HG03558 (cell line): ENCODE measurements at regions not wholly inside any gene's neighbourhood (a gene's known extent, or its start where the extent isn't known, plus 50 kb on each side); places are given as distances from the start of the nearest gene placed in this dataset.
A peak's percentile ranks its signal among the peaks of the same experiment; 100 is the strongest.
"Not testable (repeated sequence)": the region's sequence is repeated elsewhere in the genome, so short reads cannot be mapped to it uniquely, and the experiment has no call there.

Experiments used
- ATAC-seq: cut with Tn5 transposase; IDR thresholded peaks from one replicate; pipeline ENCODE4 v1.9.1; 2021; ENCODE audit warnings: moderate number of reproducible peaks; ENCODE audit not compliant: unreplicated experiment; ENCODE audit errors: extremely low read depth

DNA sequence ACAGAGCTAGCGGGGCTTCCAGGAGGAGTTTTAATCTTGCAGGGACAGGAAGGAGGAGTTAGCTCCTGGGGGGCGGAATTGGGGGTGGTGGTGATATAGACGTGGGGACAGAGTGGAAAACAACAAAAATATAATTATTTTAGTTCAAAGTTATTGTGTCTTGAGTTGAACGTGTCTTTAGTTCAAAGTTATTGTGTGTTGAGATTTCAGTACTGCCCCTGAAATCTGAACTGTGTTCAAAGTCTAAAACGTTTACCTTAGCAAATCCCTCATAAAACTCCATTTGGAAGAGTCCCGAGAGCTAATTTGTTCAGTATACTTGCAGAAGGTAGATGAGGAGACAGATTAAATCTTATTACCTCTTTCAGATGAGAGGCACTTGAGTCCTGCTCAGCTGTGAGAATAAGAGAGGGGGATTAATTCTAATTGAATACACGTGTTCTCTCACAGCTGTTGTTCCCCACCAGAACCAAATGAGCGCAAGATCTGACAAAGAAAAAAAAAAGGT lies 132.4 kb upstream of the ALDH3B2 start:
- ATAC-seq = not testable (repeated sequence)

DNA sequence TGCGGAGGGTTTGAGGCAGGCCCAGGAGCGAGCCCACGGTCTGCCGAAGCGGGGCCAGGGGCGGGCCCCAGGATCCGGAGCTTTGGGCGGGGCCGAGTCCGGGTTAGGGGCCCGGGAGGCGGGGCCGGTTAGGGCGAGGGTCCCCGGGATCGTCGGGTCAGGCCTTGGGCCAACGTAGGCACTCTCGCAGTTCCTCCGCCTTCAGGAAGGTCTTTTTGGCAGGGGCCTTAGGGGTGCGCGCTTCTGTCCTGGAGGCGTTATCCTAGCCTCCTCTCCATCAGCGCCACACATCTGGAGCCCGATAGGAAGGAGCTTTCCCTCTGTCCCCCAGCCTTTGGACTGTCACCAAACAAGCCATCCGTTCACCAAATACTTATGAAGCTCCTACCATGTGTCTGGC lies 131.8 kb upstream of the ALDH3B2 start:
- ATAC-seq = not testable (repeated sequence)

DNA sequence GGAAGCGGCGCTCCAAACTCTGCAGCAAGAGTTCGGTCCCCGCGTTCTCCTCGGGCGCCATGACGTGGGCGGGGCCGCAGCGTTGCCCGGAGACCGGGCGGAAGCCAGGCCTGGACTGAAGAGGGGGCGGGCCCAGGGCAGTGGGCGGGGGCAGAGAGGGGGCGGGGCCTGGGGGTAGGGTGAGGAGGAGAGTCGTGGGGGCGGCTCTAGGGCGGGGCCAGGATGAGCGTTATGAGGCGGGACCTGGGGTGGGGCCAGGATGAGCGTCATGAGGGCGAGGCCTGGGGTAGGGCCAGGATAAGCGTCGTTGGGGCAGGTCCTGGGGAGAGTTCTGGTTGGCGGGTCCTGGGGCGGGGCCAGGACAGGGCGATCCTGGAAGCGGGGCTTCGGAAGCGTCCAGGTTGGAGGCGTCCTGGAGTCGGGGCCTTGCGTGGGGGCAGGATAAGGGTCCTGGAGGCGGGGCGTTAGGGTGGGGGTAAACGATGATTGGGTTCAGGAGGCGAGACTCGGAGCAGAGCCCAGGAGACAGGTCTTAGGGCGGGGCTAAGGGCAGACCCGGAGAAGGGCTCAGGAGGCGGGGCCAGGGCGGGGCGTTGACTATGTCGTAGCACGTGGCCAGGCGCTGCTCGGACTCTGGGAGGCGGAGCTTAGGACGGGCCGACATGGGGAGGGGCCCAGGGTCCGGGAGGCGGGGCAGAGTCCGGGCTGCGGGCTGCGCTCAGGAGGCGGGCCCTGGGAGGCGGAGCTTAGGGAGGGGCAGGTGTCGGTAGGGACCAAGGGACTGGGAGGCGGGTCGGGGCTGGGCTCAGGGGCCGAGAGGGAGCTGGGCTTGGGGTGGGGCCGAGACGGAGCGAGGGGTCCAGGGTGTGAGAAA lies 131.1 kb upstream of the ALDH3B2 start:
- ATAC-seq = peak; percentile 50

DNA sequence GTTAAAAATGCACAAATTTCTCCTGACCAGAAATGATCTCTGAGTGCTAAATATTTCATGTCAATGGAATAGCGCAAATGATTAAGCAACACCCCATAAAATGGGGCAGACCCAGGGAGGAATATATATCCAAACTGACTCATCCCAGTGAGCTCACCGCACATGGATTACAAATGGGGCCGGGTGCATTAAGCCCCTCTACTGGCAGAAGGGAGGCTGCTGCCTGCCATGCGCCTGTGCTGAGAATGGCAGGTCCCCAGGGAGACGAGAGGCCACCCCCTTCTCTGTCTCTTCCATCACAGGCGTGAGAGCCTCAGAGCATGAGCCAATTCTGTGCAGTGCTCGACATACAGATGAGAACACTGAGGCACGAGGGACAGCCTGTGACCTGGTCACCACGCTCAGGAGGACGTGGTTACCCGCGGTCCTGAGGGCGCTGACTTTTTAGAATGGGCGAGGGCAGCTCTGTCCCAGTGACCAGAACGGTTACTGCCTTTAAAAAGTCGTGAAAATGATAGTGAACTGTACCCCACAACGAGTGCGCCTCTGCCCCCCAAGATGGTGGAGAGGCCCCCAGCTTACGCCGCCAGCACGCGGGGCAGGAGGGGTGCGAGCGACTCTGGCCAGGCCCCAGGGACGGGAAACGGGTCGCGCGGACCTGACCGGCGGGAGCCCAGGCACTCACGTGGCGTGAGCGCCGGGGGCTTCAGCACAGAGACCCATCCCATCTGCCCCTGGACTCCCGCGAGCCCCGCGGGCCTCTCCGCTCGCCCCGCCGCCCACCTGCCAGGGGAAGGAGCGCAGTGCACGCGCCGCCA lies 130.2 kb upstream of the ALDH3B2 start:
- ATAC-seq = not testable (repeated sequence)

DNA sequence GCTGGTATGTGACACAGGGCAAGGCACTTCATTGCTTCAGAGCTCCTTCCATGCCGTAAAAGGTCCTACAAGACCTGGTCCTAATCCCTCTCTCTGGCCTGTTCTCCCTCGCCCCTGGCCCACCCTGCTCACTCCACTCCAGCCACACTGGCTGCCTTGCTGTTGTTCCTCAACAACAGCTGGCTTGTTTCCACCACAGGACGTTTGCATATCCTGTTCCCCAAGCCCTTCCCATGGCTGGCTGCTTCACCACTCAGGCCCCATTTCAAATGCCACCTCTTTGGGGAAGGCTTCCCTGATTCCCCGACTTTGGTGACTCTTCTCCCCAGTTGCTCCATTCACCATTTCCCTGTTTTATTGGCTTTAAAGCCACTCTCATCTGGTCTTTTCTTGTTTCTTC lies 129.1 kb upstream of the ALDH3B2 start:
- not testable (repeated sequence) for ATAC-seq

DNA sequence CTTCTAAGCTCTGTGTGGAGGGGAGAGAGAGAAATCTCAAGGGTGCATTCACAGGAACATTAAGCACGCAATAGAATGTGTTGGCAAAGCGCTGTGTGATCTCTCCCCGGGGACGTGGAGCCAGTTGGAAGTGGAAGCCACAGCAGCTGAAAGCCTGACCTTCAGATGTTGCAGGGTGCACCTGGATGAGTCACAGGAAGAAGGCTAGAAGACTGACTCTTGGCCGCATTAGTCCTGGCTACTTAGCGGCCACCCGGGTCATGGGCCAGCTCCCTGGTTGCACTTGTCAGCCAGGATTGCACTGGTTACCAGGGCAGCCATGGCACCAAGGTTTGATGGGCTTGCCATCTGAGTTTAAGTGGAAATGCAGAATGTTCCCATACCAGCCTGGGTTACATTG lies 128.6 kb upstream of the ALDH3B2 start:
- ATAC-seq = not testable (repeated sequence)

DNA sequence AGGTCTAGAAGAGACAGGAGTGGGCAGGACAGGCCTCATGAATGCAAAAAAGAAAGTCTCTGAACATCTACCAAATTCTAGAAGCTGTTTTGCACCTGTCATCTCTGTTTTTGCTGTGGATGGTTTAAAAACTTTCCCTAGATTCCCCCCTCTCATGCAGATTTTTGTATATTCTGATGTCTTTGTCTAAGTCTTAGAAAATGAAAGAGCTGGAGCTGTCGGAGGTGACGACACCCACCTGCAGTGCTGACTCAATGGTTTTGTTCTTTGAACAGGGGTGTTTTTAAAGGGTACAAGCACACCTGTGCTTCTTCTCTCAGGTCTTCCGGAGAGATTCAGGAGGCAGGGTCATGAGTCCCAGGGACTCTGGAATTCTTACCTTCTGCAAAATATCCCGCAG lies 128.2 kb upstream of the ALDH3B2 start:
- not testable (repeated sequence) for ATAC-seq

DNA sequence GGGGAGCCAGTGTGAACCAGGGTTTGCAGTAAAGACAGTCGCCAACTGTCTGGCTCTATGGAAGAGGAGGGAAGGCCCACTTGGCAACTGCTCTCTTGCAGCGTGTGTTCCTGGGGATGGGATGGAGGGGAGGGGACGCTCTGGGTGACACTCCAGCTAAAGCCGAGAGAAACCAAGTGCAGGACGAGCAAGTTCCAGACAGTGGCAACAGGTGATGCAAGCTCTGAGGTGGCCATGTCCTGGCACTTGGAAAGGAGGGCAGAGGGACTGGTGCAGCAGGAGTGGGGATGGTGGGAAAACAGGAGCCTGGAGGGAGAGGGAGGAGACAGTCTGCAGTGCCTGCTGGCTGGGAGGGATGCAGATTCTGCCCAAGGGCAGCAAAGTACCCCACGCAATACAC lies 127.0 kb upstream of the ALDH3B2 start:
- ATAC-seq = not testable (repeated sequence)

DNA sequence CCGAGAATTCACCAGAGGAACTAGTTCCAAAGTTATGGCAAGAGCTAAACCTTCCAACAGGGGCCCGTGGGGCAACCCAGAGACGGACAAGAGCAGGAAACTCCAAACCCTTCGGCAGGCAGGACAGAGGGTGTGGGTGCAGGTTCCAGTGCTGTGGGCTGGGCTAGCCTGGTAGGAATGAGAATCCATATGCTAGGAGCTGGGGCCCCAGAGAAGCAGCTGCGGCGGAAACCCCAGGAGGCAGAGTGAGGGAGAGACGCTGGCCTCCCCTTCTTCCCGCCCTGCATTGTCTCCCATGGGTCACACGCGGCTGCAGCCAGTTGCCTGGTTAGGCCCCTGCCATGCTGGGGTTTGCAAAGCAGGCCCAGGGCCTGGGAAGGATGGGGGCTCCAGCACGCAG lies 126.2 kb upstream of the ALDH3B2 start:
- ATAC-seq = not testable (repeated sequence)

DNA sequence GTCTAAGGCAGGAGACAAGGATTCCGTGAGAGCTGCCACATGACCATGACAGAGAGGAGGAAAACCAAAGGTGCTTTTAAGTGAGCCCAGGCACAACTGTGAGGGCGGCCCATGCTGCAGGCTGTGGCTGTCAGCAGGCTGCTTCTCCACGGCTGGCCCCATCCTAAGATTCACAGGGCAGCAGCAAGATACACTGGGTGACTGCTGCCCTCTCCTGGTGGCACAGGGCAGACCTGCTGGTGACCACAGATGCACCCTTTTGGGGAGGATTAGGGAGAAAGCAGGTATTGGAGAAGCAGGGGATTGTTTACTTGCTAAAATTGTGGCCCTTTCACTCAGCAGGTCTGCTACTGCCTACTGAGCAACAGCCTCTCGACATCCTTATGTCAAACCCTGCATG lies 125.4 kb upstream of the ALDH3B2 start:
- not testable (repeated sequence) for ATAC-seq

DNA sequence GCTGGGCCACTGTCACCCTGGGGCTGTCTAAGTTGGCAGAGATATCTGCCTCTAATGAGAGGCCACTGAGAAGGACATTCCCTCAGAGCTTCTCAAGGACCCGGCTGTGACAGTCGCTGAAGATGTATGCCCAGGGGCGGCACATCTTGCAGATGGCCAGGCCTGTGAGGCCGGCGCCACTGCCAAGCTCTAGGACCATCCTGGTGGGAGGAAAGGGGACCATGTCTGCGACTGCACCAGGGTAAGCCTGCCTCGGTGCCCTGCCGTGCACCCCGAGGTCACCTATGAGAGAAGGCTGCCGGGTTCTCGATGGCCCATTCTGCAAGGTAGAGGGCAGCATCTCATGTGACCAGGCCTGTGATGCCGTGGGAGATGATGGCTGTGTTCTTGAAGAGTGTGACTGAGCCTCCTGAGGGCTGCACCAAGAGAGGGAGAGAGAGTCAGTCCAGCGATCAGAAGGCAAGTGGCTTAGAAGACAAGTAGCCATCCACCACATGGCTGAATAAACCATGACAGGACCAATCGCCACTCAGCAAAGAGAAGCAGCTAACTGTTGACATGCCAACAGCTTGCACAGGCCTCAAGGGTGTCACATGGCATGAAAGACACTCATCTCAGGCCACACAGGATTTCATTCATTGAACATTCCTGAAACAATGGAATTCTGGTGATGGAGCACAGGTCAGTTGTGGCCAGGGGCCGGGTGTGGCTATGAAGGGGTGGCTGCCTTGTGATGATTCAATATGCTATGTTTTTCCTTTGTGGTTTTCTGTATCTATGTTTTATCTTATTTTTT lies 123.5 kb upstream of the ALDH3B2 start:
- ATAC-seq = not testable (repeated sequence)

DNA sequence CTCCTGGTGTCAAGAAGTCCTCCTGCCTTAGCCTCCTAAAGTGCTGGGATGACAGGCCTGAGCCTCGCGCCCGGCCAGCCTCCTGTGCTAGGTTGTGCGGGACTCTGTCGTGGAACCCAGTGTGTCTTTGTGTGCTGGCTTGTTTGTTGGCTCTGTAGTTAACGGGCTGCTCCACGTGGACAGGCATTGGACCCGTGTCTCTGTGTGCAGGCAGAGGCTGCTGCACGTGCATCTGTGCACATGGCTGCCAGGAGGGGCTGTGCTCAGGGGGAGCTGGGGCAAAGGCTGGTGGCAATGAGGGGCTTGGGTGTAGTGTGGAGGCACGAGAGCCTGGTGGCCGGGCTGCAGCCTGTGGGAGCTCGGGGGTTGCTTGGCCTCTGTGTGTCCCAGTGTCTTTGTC lies 121.3 kb upstream of the ALDH3B2 start:
- no peak for ATAC-seq

DNA sequence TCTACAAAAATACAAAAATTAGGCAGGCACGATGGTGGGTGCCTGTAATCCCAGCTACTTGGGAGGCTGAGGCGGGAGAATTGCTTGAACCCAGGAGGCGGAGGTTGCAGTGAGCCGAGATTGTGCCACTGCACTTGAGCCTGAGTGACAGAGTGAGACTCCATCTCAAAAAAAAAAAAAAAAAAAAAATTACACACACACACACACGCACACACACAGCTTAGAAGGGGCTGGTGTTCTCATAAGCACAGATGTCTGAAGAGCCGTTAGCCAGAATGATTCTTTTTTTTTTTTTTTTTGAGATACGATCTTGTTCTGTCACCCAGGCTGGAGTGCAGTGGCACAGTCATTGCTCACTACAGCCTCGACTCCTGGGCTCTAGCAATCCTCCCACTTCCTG lies 119.3 kb upstream of the ALDH3B2 start:
- not testable (repeated sequence) for ATAC-seq

DNA sequence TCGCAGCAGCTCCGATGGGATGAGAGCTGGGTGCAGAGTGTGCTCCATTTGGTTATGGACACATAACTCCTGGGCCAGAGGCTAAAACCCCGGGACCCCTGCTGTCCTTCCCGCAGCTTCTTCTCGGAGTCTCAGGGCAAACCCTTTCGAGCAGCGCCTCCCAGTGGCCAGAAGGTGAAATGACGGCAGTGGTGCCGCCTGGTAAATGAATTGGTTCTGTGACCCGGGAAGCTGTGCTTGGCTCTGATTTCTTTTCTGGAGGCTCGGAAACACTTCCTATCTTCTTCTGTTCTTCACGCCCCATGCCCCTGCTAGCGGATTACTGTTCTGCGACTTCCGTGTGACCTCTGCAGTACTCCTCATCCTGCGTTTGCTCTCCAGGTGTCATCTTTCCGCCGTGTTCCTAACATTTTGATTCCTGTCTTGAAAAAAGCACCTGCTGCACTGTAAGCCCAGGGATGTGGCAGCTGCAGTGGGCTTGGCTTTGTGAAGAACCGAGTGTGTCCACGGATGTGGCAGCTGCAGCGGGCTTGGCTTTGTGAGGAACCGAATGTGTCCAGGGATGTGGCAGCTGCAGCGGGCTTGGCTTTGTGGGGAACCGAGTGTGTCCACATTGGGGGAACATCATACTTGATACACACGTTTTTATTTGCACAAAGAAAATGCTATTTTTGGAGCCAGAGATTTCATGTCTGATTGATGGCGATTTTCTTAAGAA lies 118.0 kb upstream of the ALDH3B2 start:
- not testable (repeated sequence) for ATAC-seq

DNA sequence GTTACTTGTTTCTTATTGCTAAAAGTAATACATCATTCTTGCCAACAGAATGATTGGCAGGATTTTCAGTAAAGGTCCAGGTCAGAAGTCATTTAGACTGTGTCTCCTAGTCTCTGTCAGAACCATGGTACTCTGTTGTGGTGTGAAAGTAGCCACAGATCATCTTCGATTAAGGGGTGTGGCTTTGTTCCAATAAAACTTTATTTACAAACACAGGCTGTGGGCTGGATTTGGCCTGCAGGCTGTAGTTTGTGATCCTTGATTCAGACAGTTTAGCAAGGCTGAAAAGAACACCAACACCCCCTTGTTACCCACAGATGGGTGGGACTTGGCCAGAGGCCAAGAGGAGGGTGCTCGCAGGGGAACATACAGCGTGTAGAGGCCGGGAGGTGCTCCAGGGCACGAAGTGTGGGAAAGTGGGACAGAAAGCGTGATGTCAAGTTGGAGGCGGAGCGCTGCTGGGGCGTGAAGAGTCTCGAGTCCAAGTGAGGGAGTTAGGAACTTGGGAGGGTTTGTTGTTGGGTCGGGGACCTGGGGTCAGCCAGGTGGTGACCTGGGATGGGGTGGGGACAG lies 117.3 kb upstream of the ALDH3B2 start:
- ATAC-seq = not testable (repeated sequence)

DNA sequence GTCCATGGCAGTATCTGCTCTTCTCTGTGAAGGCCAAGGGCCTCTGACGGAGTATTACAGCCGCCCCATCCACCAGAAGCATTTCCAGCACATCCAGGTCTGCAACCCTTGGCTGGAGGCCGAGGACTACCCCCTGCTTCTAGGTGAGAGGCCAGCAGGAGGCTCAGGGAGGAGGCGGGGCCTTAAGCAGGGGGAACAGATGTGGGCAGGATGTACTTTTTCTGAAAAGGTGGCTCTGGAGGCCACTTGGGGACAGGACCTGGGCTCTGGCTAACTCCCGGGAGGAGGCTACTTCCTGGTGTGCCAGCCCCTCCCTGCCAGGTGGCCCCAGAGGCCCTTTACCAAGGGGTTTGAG lies 113.9 kb upstream of the ALDH3B2 start:
- not testable (repeated sequence) for ATAC-seq

DNA sequence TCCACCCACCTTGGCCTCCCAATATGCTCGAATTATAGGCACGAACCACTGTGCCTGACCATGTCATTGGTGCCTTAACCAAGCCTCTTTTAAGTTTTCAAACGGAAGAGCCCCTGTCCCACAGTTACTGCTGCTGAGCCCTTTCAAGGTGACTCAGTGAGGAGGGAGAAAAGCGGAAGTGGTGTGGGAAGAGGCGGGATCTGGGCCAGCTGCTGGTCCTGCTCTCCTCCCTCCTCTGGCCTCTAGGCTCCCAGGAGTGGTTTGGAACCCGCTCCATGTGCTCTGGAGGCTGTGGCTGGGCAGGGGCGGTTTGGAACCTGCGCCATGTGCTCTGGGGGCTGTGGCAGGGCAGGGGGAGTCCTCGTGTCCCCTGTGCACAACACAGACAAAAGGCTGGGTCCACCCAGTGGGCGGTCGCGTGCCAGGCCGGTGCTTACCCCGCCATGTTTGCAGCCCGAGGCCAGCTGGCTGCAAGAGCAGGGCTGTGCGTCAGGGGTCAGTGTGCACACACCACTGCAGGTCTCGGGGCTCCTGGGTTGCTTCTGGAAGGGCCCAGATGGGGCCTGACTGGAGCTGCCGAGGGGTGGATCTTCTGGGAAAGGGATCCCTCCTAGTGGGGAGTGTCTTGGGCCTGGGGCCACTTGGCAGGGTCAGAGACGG lies 113.4 kb upstream of the ALDH3B2 start:
- not testable (repeated sequence) for ATAC-seq

DNA sequence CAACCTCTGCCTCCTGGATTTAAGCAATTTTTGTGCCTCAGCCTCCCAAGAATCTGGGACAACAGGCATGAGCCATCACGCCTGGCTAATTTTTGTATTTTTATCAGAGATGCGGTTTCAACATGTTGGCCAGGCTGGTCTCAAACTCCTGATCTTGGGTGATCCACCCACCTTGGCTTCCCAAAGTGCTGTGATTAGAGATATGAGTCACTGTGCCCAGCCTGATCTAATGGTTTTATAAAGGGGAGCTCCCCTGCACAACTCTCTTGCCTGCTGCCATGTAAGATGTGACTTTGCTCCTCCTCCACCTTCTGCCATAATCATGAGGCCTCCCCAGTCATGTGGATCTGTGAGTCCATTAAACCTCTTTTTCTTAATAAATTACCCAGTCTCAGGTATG lies 107.5 kb upstream of the ALDH3B2 start:
- not testable (repeated sequence) for ATAC-seq

DNA sequence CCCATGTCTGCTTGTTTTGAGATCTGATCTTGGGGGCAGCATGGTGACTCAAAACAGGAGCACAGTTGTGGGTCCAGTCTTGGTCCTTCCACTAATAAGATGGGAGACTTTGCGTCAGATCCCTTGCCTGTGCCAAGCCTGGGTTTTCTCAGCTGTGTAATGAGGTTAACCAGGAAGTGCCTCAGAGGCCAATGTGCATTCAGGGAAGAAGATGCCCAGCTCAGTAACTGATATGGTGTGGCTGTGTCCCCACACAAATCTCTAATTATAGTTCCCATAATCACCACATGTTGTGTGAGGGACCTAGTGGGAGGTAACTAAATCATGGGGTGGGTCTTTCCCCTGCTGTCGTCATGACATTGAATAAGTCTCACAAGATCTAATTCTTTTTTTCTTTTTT lies 107.1 kb upstream of the ALDH3B2 start:
- ATAC-seq = not testable (repeated sequence)
